GM04504 (cell line): ENCODE measurements at regions not wholly inside any gene's neighbourhood (a gene's known extent, or its start where the extent isn't known, plus 50 kb on each side); places are given as distances from the start of the nearest gene placed in this dataset.

Experiments used
- DNase-seq: peaks from one replicate; pipeline ENCODE4 v3.0.0-alpha.2; 2012; ENCODE audit warnings: low read depth

- DNase-seq: no peak
These were observed 75.2 kb downstream of the RHCG start for GRCh38 chr15:89421219-89421618.

- no peak for DNase-seq
These were observed 76.9 kb downstream of the RHCG start for GRCh38 chr15:89419370-89419984.

GRCh38 chr15:89417206-89417725 lies 79.1 kb downstream of the RHCG start:
- no peak for DNase-seq

GRCh38 chr15:89416339-89417183 lies 79.8 kb downstream of the RHCG start:
- DNase-seq: peak; percentile 18

GRCh38 chr15:89414571-89414970 lies 79.9 kb upstream of the POLG start:
- no peak for DNase-seq

- no peak for DNase-seq
These were observed 79.3 kb upstream of the POLG start for GRCh38 chr15:89413877-89414276.

- DNase-seq: no peak
These were observed 78.3 kb upstream of the POLG start for GRCh38 chr15:89412905-89413411.

GRCh38 chr15:89410039-89410435 lies 75.4 kb upstream of the POLG start:
- DNase-seq: no peak

- no peak for DNase-seq
These were observed 74.8 kb upstream of the POLG start for GRCh38 chr15:89409184-89410038.

GRCh38 chr15:89408372-89409183 lies 74.0 kb upstream of the POLG start:
- DNase-seq: no peak

- DNase-seq: no peak
These were observed 72.5 kb upstream of the POLG start for GRCh38 chr15:89406940-89407607.

- no peak for DNase-seq
These were observed 71.8 kb upstream of the POLG start for GRCh38 chr15:89406218-89406939.

GRCh38 chr15:89405494-89405893 lies 70.9 kb upstream of the POLG start:
- DNase-seq: no peak

GRCh38 chr15:89404023-89404422 lies 69.4 kb upstream of the POLG start:
- no peak for DNase-seq

- DNase-seq: no peak
These were observed 67.8 kb upstream of the POLG start for GRCh38 chr15:89402518-89402805.

- DNase-seq: no peak
These were observed 67.2 kb upstream of the POLG start for GRCh38 chr15:89401631-89402517.

GRCh38 chr15:89400782-89401545 lies 66.3 kb upstream of the POLG start:
- DNase-seq: no peak

- no peak for DNase-seq
These were observed 65.6 kb upstream of the POLG start for GRCh38 chr15:89400116-89400781.
